RWPE1 (cell line): ENCODE measurements at regions not wholly inside any gene's neighbourhood (a gene's known extent, or its start where the extent isn't known, plus 50 kb on each side); places are given as distances from the start of the nearest gene placed in this dataset.

ENCODE experiments used
- CTCF ChIA-PET: fragments of 350-600 bp; sonication (Branson Sonifier 250); formaldehyde crosslinking; extraction: SDS; loops from one replicate; lab custom pipeline; 2021; lab: Yijun Ruan, JAX
- POLR2A ChIA-PET: fragments of 400-600 bp; formaldehyde crosslinking; extraction: SDS; loops from one replicate; lab custom pipeline; 2020; ENCODE audit warnings: antibody characterized with exemption; ENCODE audit not compliant: low non-redundant PET; lab: Yijun Ruan, JAX
- DNase-seq: peaks from one replicate; pipeline ENCODE4 v3.0.0; 2012; ENCODE audit warnings: low spot score
- H3K27ac ChIP-seq: fragments of 450-650 bp; 2 replicates; pipeline ENCODE4 v1.5.1; 2017
- CTCF ChIP-seq: fragments of 450-650 bp; conservative IDR thresholded peaks from 2 replicates; pipeline ENCODE4 v1.5.1; 2017; ENCODE audit warnings: low read depth, mild to moderate bottlenecking

- no peak for TF ChIP-seq CTCF
- H3K27ac ChIP-seq = no peak overlapping the region
- CTCF ChIA-PET = no interaction called here
- DNase-seq = no peak
- POLR2A ChIA-PET = no interaction called here
Measured at GRCh38 chr3:17850448-17850847, 108.0 kb upstream of the TBC1D5 start.

DNA sequence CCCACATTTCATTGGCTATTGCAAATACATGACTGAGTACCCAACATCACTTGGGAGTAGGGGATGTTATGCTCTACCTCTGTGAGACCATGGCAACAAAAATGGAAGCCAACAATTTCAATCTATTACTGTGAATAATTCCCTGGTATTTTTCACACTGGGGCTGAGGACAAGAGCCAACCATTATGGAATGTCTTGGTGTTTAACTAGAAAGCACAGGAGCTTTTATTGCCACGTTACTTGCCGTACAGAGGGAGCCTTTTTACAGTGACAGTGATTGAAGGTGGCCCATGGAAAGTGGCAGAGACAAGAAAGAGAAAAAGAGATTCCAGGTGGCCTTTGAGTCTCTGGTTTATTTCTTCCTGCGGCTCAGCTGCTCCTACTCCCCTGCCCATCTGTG lies 105.7 kb upstream of the TBC1D5 start:
- ChIA-PET POLR2A (no interaction called here), CTCF (interaction anchor here (0.7 kb wide), 1 partner anchor 257 kb away, joined by 3 read pairs; no protein-coding TSS in a partner anchor)
- DNase-seq = no peak
- no peak overlapping the region for H3K27ac ChIP-seq
- no peak for TF ChIP-seq CTCF

GRCh38 chr3:17847156-17847555 lies 104.7 kb upstream of the TBC1D5 start:
- TF ChIP-seq CTCF = no peak
- ChIA-PET POLR2A (no interaction called here), CTCF (no interaction called here)

DNA sequence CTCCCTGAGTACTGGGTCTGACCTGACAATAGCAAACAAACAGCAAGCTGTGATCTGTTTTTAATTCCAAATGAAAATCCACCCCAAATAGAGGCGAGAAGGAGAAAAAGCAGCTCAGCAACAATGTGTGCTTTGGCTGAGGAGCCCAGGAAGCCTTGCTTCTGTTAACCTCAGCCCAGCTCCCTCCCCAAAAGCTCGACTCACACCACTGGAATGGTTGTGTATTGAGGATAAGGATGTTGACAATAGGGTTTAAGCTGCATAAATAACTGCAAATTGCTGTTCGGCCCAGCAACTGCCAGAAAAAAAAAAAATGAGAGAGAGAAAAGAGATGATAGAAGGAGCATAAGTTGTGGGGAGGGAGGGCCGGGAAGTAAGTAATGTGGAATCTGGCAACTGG lies 104.0 kb upstream of the TBC1D5 start:
- ChIA-PET CTCF (no interaction called here), POLR2A (no interaction called here)
- no peak overlapping the region for H3K27ac ChIP-seq
- no peak for DNase-seq
- TF ChIP-seq CTCF = no peak

More at GRCh38 chr3:17847156-17847555, 104.7 kb upstream of the TBC1D5 start:
- no peak for DNase-seq
- no peak overlapping the region for H3K27ac ChIP-seq

- CTCF ChIA-PET = no interaction called here
Measured at GRCh38 chr3:17845026-17845812, 102.8 kb upstream of the TBC1D5 start.

GRCh38 chr3:17844236-17844635 lies 101.8 kb upstream of the TBC1D5 start:
- TF ChIP-seq CTCF = no peak
- ChIA-PET CTCF (no interaction called here), POLR2A (no interaction called here)
- H3K27ac ChIP-seq = no peak overlapping the region
- DNase-seq = no peak

More at GRCh38 chr3:17845026-17845812, 102.8 kb upstream of the TBC1D5 start:
- H3K27ac ChIP-seq = no peak overlapping the region
- POLR2A ChIA-PET = no interaction called here
- DNase-seq = no peak
- TF ChIP-seq CTCF = no peak
